Adrenal gland (tissue), 9 donors: ENCODE measurements at regions not wholly inside any gene's neighbourhood (a gene's known extent, or its start where the extent isn't known, plus 50 kb on each side); places are given as distances from the start of the nearest gene placed in this dataset.

Source experiments
- DNase-seq, 7 donors: peaks; one replicate each; pipeline ENCODE4 v3.0.0-alpha.2; 2019 to 2020
- H3K27ac ChIP-seq, 5 donors: fragments of 200-600 bp; sonication (generic) in 4 of 5; 1 replicate in 3 of 5; 2 replicates in 2 of 5; pipeline versions ENCODE4 v1.5.1 to v1.8.0; 2016 to 2020; ENCODE audit warnings: mild to moderate bottlenecking in 1 of 5
- H3K27me3 ChIP-seq: fragments of 200-600 bp; 2 replicates; pipeline ENCODE4 v1.8.0; 2021
- H3K36me3 ChIP-seq, 2 donors: fragments of 200-600 bp; replicated peaks in 1 of 2; 1 replicate in 1 of 2; 2 replicates in 1 of 2; pipeline versions ENCODE4 v1.5.1 to v1.8.0; 2018 to 2022
- H3K4me1 ChIP-seq, 2 donors: fragments of 200-600 bp; replicated peaks in 1 of 2; 1 replicate in 1 of 2; 2 replicates in 1 of 2; pipeline versions ENCODE4 v1.5.1 to v1.8.0; 2018 to 2021
- H3K4me3 ChIP-seq, 4 donors: fragments of 200-600 bp; sonication (generic) in 3 of 4; one replicate each; pipeline ENCODE4 v1.5.1; 2016 to 2018
- H3K9me3 ChIP-seq, 3 donors: fragments of 200-600 bp; sonication (generic) in 1 of 3; replicated peaks in 1 of 3; 1 replicate in 2 of 3; 2 replicates in 1 of 3; pipeline versions ENCODE4 v1.5.1 to v1.8.0; 2016 to 2021
- CTCF ChIP-seq, 6 experiments: fragments of 450-650 bp in 4 of 6; fragments of 200-600 bp in 2 of 6; sonication (generic) in 1 of 6; IDR thresholded peaks; 1 replicate in 5 of 6; 2 replicates in 1 of 6; pipeline versions ENCODE4 v1.5.1 to v1.8.0; 2016 to 2021; ENCODE audit warnings: antibody characterized with exemption in 6 of 6, mild to moderate bottlenecking in 2 of 6, moderate library complexity in 1 of 6
- POLR2A ChIP-seq, 2 donors: fragments of 450-650 bp; IDR thresholded peaks; one replicate each; pipeline ENCODE4 v1.6.1; 2017; ENCODE audit warnings: antibody characterized with exemption in 2 of 2, mild to moderate bottlenecking in 2 of 2, moderate library complexity in 1 of 2
- WGBS, 4 donors: extraction: QIAGEN DNeasy Blood & Tissue Kit in 2 of 4; methylation state at CpG; one replicate each; pipeline versions ENCODE4 v1.1.5 to v1.1.7; 2013 to 2017; 5-methylcytosine and 5-hydroxymethylcytosine counted together
- intact Hi-C, 2 donors: fragments of 100-400 bp; cut with DNase I; formaldehyde crosslinking; loops; one replicate each; pipeline versions ENCODE4 v1.14.1 to v1.15.0; 2022 to 2023
- donor health status: healthy with polysubstance abuse.
- donor health status: Bipolar disorder and iron deficiency.
- donor health status: DM: yes; HTN: yes; CAD: no.
- donor health status: DM: no; HTN: no; CAD: no.
- donor health status: DM: no; HTN: no; CAD: no.

- 38 to 67% (median 49%) methylated on average over 1 of the region's 1 CpG for WGBS, 4 donors
- TF ChIP-seq CTCF (IDR thresholded peaks at IDR 0.05): no peak
- no peak for TF ChIP-seq POLR2A (IDR thresholded peaks at IDR 0.05)
- no peaks in the 10 kb centered on the region for H3K36me3 ChIP-seq
- no peak overlapping the region for H3K4me3 ChIP-seq
- no peaks in the 10 kb centered on the region for H3K27me3 ChIP-seq
- H3K27ac ChIP-seq: no peak overlapping the region
- intact Hi-C loops: no loop called here
- no peak for DNase-seq
- H3K4me1 ChIP-seq: no peaks in the 10 kb centered on the region
- H3K9me3 ChIP-seq: no peaks in the 10 kb centered on the region
Measured at GRCh38 chr10:84944187-84944586, 615.8 kb downstream of the CCSER2 start.

GRCh38 chr10:84945791-84946190 lies 617.4 kb downstream of the CCSER2 start:
- Histone ChIP-seq H3K27me3 (no peaks in the 10 kb centered on the region), H3K4me1 (no peaks in the 10 kb centered on the region), H3K27ac (no peak overlapping the region), H3K4me3 (no peak overlapping the region), H3K9me3 (no peaks in the 10 kb centered on the region), H3K36me3 (no peaks in the 10 kb centered on the region)
- no peak for TF ChIP-seq CTCF (IDR thresholded peaks at IDR 0.05)
- no peak for TF ChIP-seq POLR2A (IDR thresholded peaks at IDR 0.05)
- no peak for DNase-seq
- intact Hi-C loops: no loop called here
- 43 to 65% (median 60%) methylated on average over 1 of the region's 1 CpG for WGBS, 4 donors

- Histone ChIP-seq H3K36me3 (no peaks in the 10 kb centered on the region), H3K9me3 (no peaks in the 10 kb centered on the region), H3K4me3 (no peak overlapping the region), H3K27ac (no peak overlapping the region), H3K4me1 (no peaks in the 10 kb centered on the region), H3K27me3 (no peaks in the 10 kb centered on the region)
- no peak for DNase-seq
- TF ChIP-seq POLR2A (IDR thresholded peaks at IDR 0.05): no peak
- TF ChIP-seq CTCF (IDR thresholded peaks at IDR 0.05): no peak
- intact Hi-C loops: no loop called here
- whole genome bisulfite sequencing, 4 donors: 65 to 77% (median 70%) methylated on average over 3 of the region's 3 CpGs
Measured at GRCh38 chr10:84946904-84947303, 618.5 kb downstream of the CCSER2 start.

GRCh38 chr10:84948644-84949043 lies 620.3 kb downstream of the CCSER2 start:
- Histone ChIP-seq H3K36me3 (no peaks in the 10 kb centered on the region), H3K27me3 (no peaks in the 10 kb centered on the region), H3K9me3 (no peaks in the 10 kb centered on the region), H3K4me1 (no peaks in the 10 kb centered on the region), H3K4me3 (no peak overlapping the region), H3K27ac (no peak overlapping the region)
- no peak for DNase-seq
- intact Hi-C loops: no loop called here
- 49 to 63% (median 56%) methylated on average over 2 of the region's 2 CpGs for WGBS, 4 donors
- TF ChIP-seq POLR2A (IDR thresholded peaks at IDR 0.05): no peak
- TF ChIP-seq CTCF (IDR thresholded peaks at IDR 0.05): no peak
